H1 (cell line): ENCODE measurements at regions not wholly inside any gene's neighbourhood (a gene's known extent, or its start where the extent isn't known, plus 50 kb on each side); places are given as distances from the start of the nearest gene placed in this dataset.

ENCODE experiments used
- BACH1 ChIP-seq: IDR thresholded peaks from 2 replicates; pipeline ENCODE4 v1.6.1; 2012; ENCODE audit warnings: low read length, improper control_type of control experiment
- EGR1 ChIP-seq: IDR thresholded peaks from 2 replicates; pipeline ENCODE4 v1.6.1; 2011; ENCODE audit warnings: low read depth, low read length, borderline replicate concordance
- JUN ChIP-seq: IDR thresholded peaks from 2 replicates; pipeline ENCODE4 v1.6.1; 2011; ENCODE audit warnings: low read depth, mild to moderate bottlenecking, improper control_type of control experiment, low read length
- KDM1A ChIP-seq: fragments of 200-600, 300-600 bp; sonication (generic); IDR thresholded peaks from 2 replicates; pipeline ENCODE4 v1.7.1; 2016; ENCODE audit warnings: mild to moderate bottlenecking, low read length, borderline replicate concordance
- POLR2A ChIP-seq, 2 experiments: IDR thresholded peaks; 1 replicate in 1 of 2; 2 replicates in 1 of 2; pipeline ENCODE4 v1.6.1; 2011; ENCODE audit warnings: low read depth in 2 of 2, low read length in 2 of 2, mild to moderate bottlenecking in 2 of 2; ENCODE audit errors: control extremely low read depth in 1 of 2
- POLR2AphosphoS5 ChIP-seq: IDR thresholded peaks from 2 replicates; pipeline ENCODE4 v1.6.1; 2011; ENCODE audit warnings: low read depth, low read length
- TAF1 ChIP-seq: IDR thresholded peaks from 2 replicates; pipeline ENCODE4 v1.6.1; 2011; ENCODE audit warnings: mild to moderate bottlenecking, low read depth, low read length
- TF ChIP-seq, protein P1 (sequence below): IDR thresholded peaks from 2 replicates; pipeline ENCODE4 v1.6.1; 2012; ENCODE audit warnings: inconsistent platforms
- TF ChIP-seq, protein P2 (sequence below): IDR thresholded peaks from 2 replicates; pipeline ENCODE4 v1.6.1; 2011; ENCODE audit warnings: low read depth, mild to moderate bottlenecking, low read length; ENCODE audit not compliant: insufficient read depth
- TF ChIP-seq, protein P3 (sequence below), 3 experiments: IDR thresholded peaks; 1 replicate in 2 of 3; 2 replicates in 1 of 3; pipeline versions ENCODE4 v1.5.1 to v1.6.1; 2011; ENCODE audit warnings: low read length in 3 of 3, mild to moderate bottlenecking in 3 of 3, inconsistent platforms in 2 of 3, low read depth in 1 of 3, moderate library complexity in 1 of 3; ENCODE audit not compliant: insufficient read depth in 1 of 3; ENCODE audit errors: control extremely low read depth in 1 of 3

DNA sequence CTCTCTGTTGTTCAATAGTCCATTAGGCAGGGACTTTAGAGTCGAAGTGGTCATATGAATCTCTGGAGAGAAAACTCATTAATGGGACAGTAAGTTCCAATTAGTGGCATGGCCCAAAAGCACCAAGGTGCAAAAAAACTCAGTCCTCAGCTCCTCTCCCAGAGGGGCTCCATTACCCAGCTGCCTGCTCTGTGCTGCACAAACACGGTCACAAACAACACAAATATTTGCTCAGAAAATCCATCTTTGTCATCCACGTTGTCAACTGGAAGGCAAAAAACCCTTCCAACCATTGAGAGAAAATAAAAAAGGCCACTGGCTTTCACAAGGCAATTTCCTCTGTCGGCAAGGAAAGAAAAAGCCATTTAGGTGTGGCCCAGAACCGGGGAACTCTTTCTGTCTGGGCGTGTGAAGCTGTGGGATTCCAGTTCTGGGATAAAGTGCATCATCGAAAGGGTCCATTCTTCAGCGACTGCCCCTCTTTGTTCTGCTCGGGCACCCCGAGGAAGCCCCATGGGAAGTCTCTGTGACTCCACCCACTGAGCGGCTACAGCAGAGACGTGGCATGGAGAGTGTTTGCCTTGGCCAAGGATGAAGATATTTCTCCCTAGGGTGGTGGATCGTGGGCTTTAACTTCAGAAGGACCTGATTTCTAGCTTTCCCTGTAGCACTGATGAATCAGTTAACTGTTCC is 137.6 kb downstream of the VRK1 start:
- TF ChIP-seq EGR1, result no peak
- TF ChIP-seq, protein P1, sequence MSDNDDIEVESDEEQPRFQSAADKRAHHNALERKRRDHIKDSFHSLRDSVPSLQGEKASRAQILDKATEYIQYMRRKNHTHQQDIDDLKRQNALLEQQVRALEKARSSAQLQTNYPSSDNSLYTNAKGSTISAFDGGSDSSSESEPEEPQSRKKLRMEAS, result no peak
- TF ChIP-seq TAF1, result no peak
- no peak for TF ChIP-seq POLR2AphosphoS5
- no peak for TF ChIP-seq KDM1A
- no peak for TF ChIP-seq POLR2A (IDR thresholded peaks at IDR 0.05; ENCODE audit: control extremely low read depth in 1 of 2, low read depth in 2 of 2, low read length in 2 of 2)
- TF ChIP-seq BACH1, result no peak
- TF ChIP-seq, protein P2, sequence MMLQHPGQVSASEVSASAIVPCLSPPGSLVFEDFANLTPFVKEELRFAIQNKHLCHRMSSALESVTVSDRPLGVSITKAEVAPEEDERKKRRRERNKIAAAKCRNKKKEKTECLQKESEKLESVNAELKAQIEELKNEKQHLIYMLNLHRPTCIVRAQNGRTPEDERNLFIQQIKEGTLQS, result no peak
- TF ChIP-seq, protein P3, sequence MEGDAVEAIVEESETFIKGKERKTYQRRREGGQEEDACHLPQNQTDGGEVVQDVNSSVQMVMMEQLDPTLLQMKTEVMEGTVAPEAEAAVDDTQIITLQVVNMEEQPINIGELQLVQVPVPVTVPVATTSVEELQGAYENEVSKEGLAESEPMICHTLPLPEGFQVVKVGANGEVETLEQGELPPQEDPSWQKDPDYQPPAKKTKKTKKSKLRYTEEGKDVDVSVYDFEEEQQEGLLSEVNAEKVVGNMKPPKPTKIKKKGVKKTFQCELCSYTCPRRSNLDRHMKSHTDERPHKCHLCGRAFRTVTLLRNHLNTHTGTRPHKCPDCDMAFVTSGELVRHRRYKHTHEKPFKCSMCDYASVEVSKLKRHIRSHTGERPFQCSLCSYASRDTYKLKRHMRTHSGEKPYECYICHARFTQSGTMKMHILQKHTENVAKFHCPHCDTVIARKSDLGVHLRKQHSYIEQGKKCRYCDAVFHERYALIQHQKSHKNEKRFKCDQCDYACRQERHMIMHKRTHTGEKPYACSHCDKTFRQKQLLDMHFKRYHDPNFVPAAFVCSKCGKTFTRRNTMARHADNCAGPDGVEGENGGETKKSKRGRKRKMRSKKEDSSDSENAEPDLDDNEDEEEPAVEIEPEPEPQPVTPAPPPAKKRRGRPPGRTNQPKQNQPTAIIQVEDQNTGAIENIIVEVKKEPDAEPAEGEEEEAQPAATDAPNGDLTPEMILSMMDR (IDR thresholded peaks at IDR 0.05; ENCODE audit: control extremely low read depth in 1 of 3, insufficient read depth in 1 of 3, low read depth in 1 of 3, low read length in 3 of 3), result no peak
- TF ChIP-seq JUN, result no peak
